K562 (cell line): ENCODE measurements at regions not wholly inside any gene's neighbourhood (a gene's known extent, or its start where the extent isn't known, plus 50 kb on each side); places are given as distances from the start of the nearest gene placed in this dataset.

Experiments
- ATF1 ChIP-seq, 2 experiments: fragments of 450-650 bp in 1 of 2; IDR thresholded peaks; 2 replicates each; pipeline ENCODE4 v1.6.1; 2016; ENCODE audit warnings: missing compliant biosample characterization in 1 of 2, missing genetic modification characterization in 1 of 2
- CEBPB ChIP-seq: fragments of 450-650 bp; IDR thresholded peaks from 2 replicates; pipeline ENCODE4 v1.6.1; 2016; ENCODE audit warnings: missing genetic modification characterization, missing compliant biosample characterization
- HNRNPH1 ChIP-seq: fragments of 200-400 bp; formaldehyde crosslinking; optimal IDR thresholded peaks from 2 replicates; pipeline ENCODE3; 2017; ENCODE audit warnings: low read depth, mild to moderate bottlenecking, low read length, moderate library complexity
- NRF1 ChIP-seq, 2 experiments: fragments of 450-650 bp; IDR thresholded peaks in 1 of 2; conservative IDR thresholded peaks in 1 of 2; 2 replicates each; pipeline ENCODE4 v1.6.1; 2014; ENCODE audit warnings: mild to moderate bottlenecking in 2 of 2
- POLR2A ChIP-seq: fragments of 450-650 bp; conservative IDR thresholded peaks from 2 replicates; pipeline ENCODE4 v1.6.1; 2016
- RAD21 ChIP-seq, 2 experiments: fragments of 250-450 bp in 1 of 2; fragments of 450-650 bp in 1 of 2; sonication (Bioruptor Pico) in 1 of 2; formaldehyde crosslinking in 1 of 2; IDR thresholded peaks in 1 of 2; conservative IDR thresholded peaks in 1 of 2; 2 replicates each; pipeline versions ENCODE4 v1.4.0 to v1.8.0; 2020 to 2022; ENCODE audit warnings: mild to moderate bottlenecking in 2 of 2, moderate library complexity in 1 of 2
- SMAD4 ChIP-seq: fragments of 250-450 bp; sonication (Bioruptor Pico); conservative IDR thresholded peaks from 2 replicates; pipeline ENCODE4 v1.8.0; 2021; ENCODE audit warnings: inconsistent platforms, mild to moderate bottlenecking, moderate library complexity
- ZBTB17 ChIP-seq: fragments of 450-650 bp; formaldehyde crosslinking; IDR thresholded peaks from 2 replicates; pipeline ENCODE4 v1.4.0; 2020; ENCODE audit warnings: mild to moderate bottlenecking
- ZKSCAN8 ChIP-seq: fragments of 200-800 bp; sonication (Bioruptor generic); IDR thresholded peaks from 2 replicates; pipeline ENCODE4 v1.6.1; 2016; ENCODE audit warnings: missing genetic modification characterization, missing compliant biosample characterization
- ZNF41 ChIP-seq: fragments of 250-450 bp; sonication (Bioruptor Pico); conservative IDR thresholded peaks from 2 replicates; pipeline ENCODE4 v1.4.0; 2020; ENCODE audit warnings: mild to moderate bottlenecking
- ZNF583 ChIP-seq: fragments of 250-450 bp; sonication (Bioruptor Pico); IDR thresholded peaks from 2 replicates; pipeline ENCODE4 v1.4.0; 2020

- no peak for TF ChIP-seq ZNF583 (CRISPR knock-in tag)
- TF ChIP-seq ATF1 (CRISPR knock-in tag; IDR thresholded peaks at IDR 0.05), result no peak
- TF ChIP-seq ATF1 (tag; IDR thresholded peaks at IDR 0.05), result no peak
- no peak for TF ChIP-seq POLR2A
- TF ChIP-seq HNRNPH1, result no peak
- TF ChIP-seq ZKSCAN8 (CRISPR knock-in tag), result no peak
- TF ChIP-seq ZNF41, result no peak
- TF ChIP-seq SMAD4 (CRISPR knock-in tag), result no peak
- no peak for TF ChIP-seq ZBTB17 (CRISPR knock-in tag)
- no peak for TF ChIP-seq CEBPB (tag)
- TF ChIP-seq NRF1 (conservative IDR thresholded peaks at IDR 0.05 in 1 of 2, IDR thresholded peaks at IDR 0.05 in 1 of 2), result no peak
- no peak for TF ChIP-seq RAD21 (CRISPR knock-in tag; conservative IDR thresholded peaks at IDR 0.05 in 1 of 2, IDR thresholded peaks at IDR 0.05 in 1 of 2)
Observed at GRCh38 chr2:121142452-121142851, 142.6 kb downstream of the TFCP2L1 start.
